GM10248 (cell line): ENCODE measurements at regions not wholly inside any gene's neighbourhood (a gene's known extent, or its start where the extent isn't known, plus 50 kb on each side); places are given as distances from the start of the nearest gene placed in this dataset.

Experiments
- CTCF ChIA-PET: fragments of 300-600 bp; sonication (Branson Sonifier 250); formaldehyde crosslinking; extraction: SDS; loops from one replicate; lab custom pipeline; 2021; ENCODE audit warnings: antibody characterized with exemption; lab: Yijun Ruan, JAX
- POLR2A ChIA-PET: fragments of 350-650 bp; sonication (Branson Sonifier 250); formaldehyde crosslinking; extraction: SDS; loops from one replicate; lab custom pipeline; 2020; ENCODE audit warnings: antibody characterized with exemption; lab: Yijun Ruan, JAX
- DNase-seq: peaks from one replicate; pipeline ENCODE4 v3.0.0; 2012; ENCODE audit errors: extremely low spot score
- TF ChIP-seq, protein P1 (sequence below): IDR thresholded peaks from 2 replicates; pipeline ENCODE4 v1.5.1; 2012; ENCODE audit warnings: mild to moderate bottlenecking, low read depth; ENCODE audit errors: extremely low read depth, missing control alignments, control extremely low read depth

DNA sequence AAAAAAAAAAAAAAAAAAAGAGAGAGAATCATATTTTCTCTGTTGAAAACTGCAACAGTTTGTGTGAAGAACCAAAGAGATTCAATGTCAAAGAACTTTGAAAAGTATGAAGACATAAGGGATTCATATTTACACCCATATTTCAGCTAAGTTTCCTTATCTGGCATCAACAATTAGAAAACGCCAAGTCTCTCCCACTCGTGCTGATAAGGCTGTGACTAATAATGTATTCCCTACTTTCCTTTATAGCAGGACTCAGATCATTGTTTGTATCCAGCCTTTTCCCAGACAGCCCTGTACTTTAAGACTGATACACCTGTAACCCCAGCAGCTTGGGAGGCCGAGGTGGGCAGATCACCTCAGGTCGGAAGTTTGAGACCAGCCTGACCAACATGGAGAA, 54.1 kb upstream of the STK32A start:
- TF ChIP-seq, protein P1, sequence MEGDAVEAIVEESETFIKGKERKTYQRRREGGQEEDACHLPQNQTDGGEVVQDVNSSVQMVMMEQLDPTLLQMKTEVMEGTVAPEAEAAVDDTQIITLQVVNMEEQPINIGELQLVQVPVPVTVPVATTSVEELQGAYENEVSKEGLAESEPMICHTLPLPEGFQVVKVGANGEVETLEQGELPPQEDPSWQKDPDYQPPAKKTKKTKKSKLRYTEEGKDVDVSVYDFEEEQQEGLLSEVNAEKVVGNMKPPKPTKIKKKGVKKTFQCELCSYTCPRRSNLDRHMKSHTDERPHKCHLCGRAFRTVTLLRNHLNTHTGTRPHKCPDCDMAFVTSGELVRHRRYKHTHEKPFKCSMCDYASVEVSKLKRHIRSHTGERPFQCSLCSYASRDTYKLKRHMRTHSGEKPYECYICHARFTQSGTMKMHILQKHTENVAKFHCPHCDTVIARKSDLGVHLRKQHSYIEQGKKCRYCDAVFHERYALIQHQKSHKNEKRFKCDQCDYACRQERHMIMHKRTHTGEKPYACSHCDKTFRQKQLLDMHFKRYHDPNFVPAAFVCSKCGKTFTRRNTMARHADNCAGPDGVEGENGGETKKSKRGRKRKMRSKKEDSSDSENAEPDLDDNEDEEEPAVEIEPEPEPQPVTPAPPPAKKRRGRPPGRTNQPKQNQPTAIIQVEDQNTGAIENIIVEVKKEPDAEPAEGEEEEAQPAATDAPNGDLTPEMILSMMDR, result no peak
- CTCF ChIA-PET, result interaction anchor here (1.0 to 3.2 kb wide), 4 partner anchors 8 to 647 kb away, joined by 3 to 40 read pairs (median 4); no protein-coding TSS in a partner anchor
- POLR2A ChIA-PET, result no interaction called here

More for the DNA sequence above, 54.1 kb upstream of the STK32A start:
- no peak for DNase-seq
